ENCODE measurements at regions not wholly inside any gene's neighbourhood (a gene's known extent, or its start where the extent isn't known, plus 50 kb on each side); places are given as distances from the start of the nearest gene placed in this dataset.
A peak's percentile ranks its signal among the peaks of the same experiment; 100 is the strongest.

GRCh38 chr13:50589139-50589538, 254.4 kb downstream of the DLEU7 start:
- POLR2A ChIA-PET (ENCODE audit: unreplicated experiment): no interaction called here
- no peak for DNase-seq

GRCh38 chr13:50589651-50590054, 253.8 kb downstream of the DLEU7 start:
- intact Hi-C loops (cut with micrococcal nuclease; ENCODE audit: unreplicated experiment): no loop called here
- no peaks in the 10 kb centered on the region for H3K79me2 ChIP-seq (ENCODE audit: low read depth)
- H3K4me3 ChIP-seq: no peak overlapping the region
- H3F3A ChIP-seq (ENCODE audit: insufficient read depth, low read depth): 0 out of 2 replicates have a peak, but pooled peaks cover 4% of the 10 kb centered on the region
- peaks cover 23% of the 10 kb centered on the region for H3K4me1 ChIP-seq (replicated peaks; ENCODE audit: insufficient read depth)
- H3K27me3 ChIP-seq (ENCODE audit: insufficient read depth, low read depth): no peaks in the 10 kb centered on the region
- H3K9me3 ChIP-seq (ENCODE audit: insufficient read depth, low read depth): no peaks in the 10 kb centered on the region
- DNase-seq: peak in 1 of 2 experiments; percentile 7
- H3K4me2 ChIP-seq: no peak overlapping the region
- no peaks in the 10 kb centered on the region for H3K36me3 ChIP-seq (ENCODE audit: low read depth)
- no peak overlapping the region for H2AFZ ChIP-seq
- no peaks in the 10 kb centered on the region for H4K20me1 ChIP-seq (ENCODE audit: insufficient read depth)
- H3K9me2 ChIP-seq (ENCODE audit: insufficient read depth): no peaks in the 10 kb centered on the region
- ChIA-PET POLR2A (ENCODE audit: unreplicated experiment) (no interaction called here), CTCF (no interaction called here)
- BruUV-seq (replicated peaks): no TSS peak
- H3K27ac ChIP-seq: no peak overlapping the region
- no peak for TF ChIP-seq CTCF (conservative IDR thresholded peaks at IDR 0.05)
- TF ChIP-seq EZH2 (IDR thresholded peaks at IDR 0.05; ENCODE audit: low read depth): no peak

More at GRCh38 chr13:50589139-50589538, 254.4 kb downstream of the DLEU7 start:
- intact Hi-C loops (cut with micrococcal nuclease; ENCODE audit: unreplicated experiment): no loop called here
- Histone ChIP-seq H3K36me3 (ENCODE audit: low read depth) (no peaks in the 10 kb centered on the region), H3K4me2 (no peak overlapping the region), H3K9me2 (ENCODE audit: insufficient read depth) (no peaks in the 10 kb centered on the region), H2AFZ (no peak overlapping the region), H3K4me3 (no peak overlapping the region), H3F3A (ENCODE audit: insufficient read depth, low read depth) (0 out of 2 replicates have a peak, but pooled peaks cover 4% of the 10 kb centered on the region), H3K4me1 (replicated peaks; ENCODE audit: insufficient read depth) (peaks cover 23% of the 10 kb centered on the region), H3K79me2 (ENCODE audit: low read depth) (no peaks in the 10 kb centered on the region), H3K9me3 (ENCODE audit: insufficient read depth, low read depth) (0 out of 2 replicates have a peak, but pooled peaks cover under 1% of the 10 kb centered on the region), H4K20me1 (ENCODE audit: insufficient read depth) (no peaks in the 10 kb centered on the region), H3K27me3 (ENCODE audit: insufficient read depth, low read depth) (no peaks in the 10 kb centered on the region), H3K27ac (no peak overlapping the region)
- TF ChIP-seq EZH2 (IDR thresholded peaks at IDR 0.05; ENCODE audit: low read depth) (no peak), CTCF (conservative IDR thresholded peaks at IDR 0.05) (no peak)
- CTCF ChIA-PET: no interaction called here
- no TSS peak for BruUV-seq (replicated peaks)

- ChIA-PET CTCF (no interaction called here), POLR2A (ENCODE audit: unreplicated experiment) (no interaction called here)
- intact Hi-C loops (cut with micrococcal nuclease; ENCODE audit: unreplicated experiment): no loop called here
- no peak for TF ChIP-seq CTCF (conservative IDR thresholded peaks at IDR 0.05)
- TF ChIP-seq EZH2 (IDR thresholded peaks at IDR 0.05; ENCODE audit: low read depth): no peak
- no TSS peak for BruUV-seq (replicated peaks)
- peaks cover 23% of the 10 kb centered on the region for H3K4me1 ChIP-seq (replicated peaks; ENCODE audit: insufficient read depth)
- H2AFZ ChIP-seq: no peak overlapping the region
- no peaks in the 10 kb centered on the region for H3K9me2 ChIP-seq (ENCODE audit: insufficient read depth)
- H3K36me3 ChIP-seq (ENCODE audit: low read depth): no peaks in the 10 kb centered on the region
- H3K27me3 ChIP-seq (ENCODE audit: insufficient read depth, low read depth): no peaks in the 10 kb centered on the region
- peak in 1 of 2 experiments; percentile 64 for DNase-seq
- H3K4me2 ChIP-seq: no peak overlapping the region
- H3K4me3 ChIP-seq: no peak overlapping the region
- H3K79me2 ChIP-seq (ENCODE audit: low read depth): no peaks in the 10 kb centered on the region
- 0 out of 2 replicates have a peak, but pooled peaks cover 4% of the 10 kb centered on the region for H3F3A ChIP-seq (ENCODE audit: insufficient read depth, low read depth)
- no peak overlapping the region for H3K27ac ChIP-seq
- no peaks in the 10 kb centered on the region for H3K9me3 ChIP-seq (ENCODE audit: insufficient read depth, low read depth)
- no peaks in the 10 kb centered on the region for H4K20me1 ChIP-seq (ENCODE audit: insufficient read depth)
These were observed 250.9 kb downstream of the DLEU7 start for GRCh38 chr13:50592412-50593155.

Measured in PC-9 (cell line).